ENCODE measurements at regions not wholly inside any gene's neighbourhood (a gene's known extent, or its start where the extent isn't known, plus 50 kb on each side); places are given as distances from the start of the nearest gene placed in this dataset.

DNA sequence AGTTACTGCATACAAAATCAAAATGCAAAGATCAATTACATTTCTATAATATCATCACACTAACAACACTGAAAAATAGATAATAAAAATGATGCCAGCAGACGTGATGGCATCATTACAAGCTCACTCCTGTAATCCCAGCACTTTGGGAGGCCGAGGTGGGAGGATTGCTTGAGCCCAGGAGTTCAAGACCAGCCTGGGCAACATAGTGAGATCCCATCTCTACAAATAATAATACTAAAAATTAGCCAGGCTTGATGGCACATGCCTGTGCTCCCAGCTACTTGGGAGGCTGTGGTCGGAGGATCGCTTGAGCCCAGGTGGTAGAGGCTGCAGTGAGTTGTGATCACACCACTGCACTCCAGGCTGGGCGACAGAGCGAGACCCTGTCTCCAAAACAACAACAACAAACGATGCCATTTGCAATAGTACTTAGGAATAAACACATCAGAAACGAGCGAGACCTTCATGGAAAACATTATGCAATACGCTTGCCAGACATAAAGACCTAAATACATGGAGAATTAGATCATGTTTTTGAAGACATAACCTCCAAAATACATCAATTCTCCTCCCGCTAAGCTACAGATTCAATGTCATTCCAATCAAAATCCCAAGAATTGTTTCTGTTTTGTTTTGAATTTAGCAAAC is 86.6 kb upstream of the ERRFI1 start:
- no peak for DNase-seq

- no peak for DNase-seq
These were observed 85.5 kb upstream of the ERRFI1 start for GRCh38 chr1:8111560-8111959.

DNA sequence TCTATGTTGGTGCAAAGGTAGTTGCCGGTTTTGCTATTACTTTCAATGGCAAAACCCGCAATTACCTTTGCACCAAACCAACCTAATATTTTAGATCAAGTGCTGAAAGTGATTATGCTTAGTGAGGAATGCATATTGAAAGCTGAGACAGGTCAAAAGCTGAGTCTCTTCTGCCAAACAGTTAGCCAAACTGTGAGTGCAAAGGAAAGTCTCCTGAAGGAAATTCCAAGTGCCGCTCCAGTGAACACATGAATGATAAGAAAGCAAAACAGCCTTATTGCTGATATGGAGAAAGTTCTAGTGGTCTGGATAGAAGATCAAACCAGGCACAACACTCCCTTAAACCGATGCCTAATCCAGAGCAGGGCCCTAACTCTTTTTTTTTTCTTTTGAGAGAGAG is 83.1 kb upstream of the ERRFI1 start:
- DNase-seq = no peak

DNA sequence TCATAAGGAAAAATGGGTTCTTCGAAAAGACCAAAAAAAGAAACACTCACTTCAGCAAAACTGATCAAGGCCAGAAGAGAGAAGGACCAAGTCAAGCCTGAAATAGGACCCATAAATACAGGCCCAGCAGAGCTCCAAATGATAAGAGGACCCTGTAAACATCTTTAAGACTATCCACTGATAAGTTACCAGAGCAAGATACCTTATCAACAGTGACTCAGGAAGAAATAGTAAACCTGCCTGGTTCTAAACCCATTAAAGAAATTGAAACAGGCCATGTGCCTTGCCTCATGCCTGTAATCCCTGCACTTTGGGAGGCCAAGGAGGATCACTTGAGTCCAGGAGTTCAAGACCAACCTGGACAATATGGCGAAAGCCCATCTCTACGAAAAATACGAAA is 81.8 kb upstream of the ERRFI1 start:
- DNase-seq = no peak

DNA sequence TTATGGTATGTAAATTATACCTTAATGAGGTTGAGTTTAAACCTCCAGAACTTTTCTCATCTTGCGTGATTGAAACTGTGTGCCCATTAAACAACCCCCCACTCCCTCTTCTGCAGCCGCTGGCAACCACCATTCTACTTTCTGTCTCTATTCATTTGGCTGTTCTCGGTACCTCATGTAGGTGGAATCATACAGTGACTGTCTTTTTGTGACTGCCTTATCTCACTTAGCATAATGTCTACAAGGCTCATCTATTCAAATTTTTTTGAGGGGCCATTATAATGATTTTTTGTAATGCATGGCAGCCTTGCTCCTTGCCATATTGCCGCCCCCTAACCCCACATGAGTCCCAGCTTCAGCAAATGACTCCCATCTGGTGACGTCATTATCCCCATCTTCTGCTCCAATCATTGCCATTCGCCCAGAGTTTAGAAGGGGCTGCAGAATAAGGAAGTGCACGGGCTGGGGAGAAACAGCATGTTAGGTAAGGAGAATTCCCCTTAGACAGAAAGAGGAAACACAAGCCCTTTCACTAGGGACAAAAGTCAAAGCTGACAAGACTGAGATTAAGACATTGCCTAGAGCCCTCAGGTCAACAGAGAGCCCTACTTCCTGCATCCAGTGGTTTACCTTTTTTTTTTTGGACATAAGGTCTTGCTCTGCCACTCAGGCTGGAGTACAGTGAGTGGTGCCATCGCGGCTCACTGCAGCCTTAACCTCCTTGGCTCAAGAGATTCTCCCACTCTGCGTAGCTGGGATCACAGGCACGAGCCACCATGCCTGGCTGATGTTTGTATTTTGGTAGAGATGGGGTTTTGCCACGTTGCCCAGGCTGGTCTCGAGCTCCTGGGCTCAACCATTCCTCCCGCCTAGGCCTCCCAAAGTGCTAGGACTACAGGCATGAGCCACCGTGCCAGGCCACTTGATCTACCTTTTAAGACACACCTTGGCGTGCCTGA is 78.4 kb upstream of the ERRFI1 start:
- no peak for DNase-seq

- no peak for DNase-seq
These were observed 71.8 kb upstream of the ERRFI1 start for GRCh38 chr1:8097908-8098307.

DNA sequence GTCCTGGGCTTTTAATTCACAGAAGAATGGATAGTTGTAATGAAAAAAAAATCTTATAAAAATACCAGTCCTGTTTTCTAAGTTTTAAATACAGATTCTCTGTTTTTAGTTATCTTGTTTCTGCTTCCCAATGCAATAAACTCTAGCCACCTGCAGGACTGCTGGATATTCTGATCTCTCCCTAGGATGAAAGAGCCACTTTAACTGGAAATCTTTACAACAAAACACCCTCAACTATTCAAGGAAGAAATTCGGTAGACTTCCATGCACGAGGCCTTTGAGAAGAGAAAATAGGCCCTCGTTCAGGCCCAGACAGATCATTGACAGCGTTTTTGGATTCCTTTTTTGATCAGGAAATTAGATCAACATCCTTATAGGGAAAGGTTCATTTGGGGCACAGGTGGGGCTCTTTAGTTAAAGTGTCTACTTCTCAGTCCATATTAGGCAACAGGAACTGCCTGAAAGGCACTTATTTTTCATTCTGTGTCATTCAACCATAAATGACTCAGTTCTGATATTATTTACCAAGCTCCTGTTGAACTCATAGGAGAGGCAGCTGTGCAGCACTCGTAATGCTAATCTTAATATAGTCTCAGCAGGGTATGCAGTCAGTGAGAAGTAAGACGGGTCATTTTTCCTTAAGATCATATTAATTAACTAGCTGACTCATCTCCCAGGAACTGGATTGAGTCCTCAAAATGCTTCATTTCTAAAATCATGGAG is 71.1 kb upstream of the ERRFI1 start:
- DNase-seq = peak; percentile 96

- peak; percentile 94 for DNase-seq
These were observed 70.2 kb upstream of the ERRFI1 start for GRCh38 chr1:8096105-8097011.

DNA sequence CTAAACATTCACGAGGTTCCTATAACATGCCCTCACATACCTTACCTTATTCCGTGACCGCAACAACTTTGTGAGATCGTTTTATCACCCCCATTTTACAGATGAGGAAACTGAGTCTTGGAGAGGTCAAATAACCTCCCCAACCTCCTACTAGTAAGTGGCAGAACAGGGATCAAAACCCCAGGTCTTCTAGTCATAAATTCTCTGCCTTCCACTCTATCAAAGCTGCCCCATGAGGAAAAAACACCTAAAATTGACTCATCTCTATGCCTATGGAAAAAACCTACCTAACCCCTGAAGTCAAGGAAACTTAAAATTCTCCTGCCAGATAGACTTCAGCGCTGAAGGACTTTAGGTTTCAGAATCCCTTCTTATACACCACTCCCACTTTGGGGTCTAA is 69.5 kb upstream of the ERRFI1 start:
- DNase-seq = no peak

DNA sequence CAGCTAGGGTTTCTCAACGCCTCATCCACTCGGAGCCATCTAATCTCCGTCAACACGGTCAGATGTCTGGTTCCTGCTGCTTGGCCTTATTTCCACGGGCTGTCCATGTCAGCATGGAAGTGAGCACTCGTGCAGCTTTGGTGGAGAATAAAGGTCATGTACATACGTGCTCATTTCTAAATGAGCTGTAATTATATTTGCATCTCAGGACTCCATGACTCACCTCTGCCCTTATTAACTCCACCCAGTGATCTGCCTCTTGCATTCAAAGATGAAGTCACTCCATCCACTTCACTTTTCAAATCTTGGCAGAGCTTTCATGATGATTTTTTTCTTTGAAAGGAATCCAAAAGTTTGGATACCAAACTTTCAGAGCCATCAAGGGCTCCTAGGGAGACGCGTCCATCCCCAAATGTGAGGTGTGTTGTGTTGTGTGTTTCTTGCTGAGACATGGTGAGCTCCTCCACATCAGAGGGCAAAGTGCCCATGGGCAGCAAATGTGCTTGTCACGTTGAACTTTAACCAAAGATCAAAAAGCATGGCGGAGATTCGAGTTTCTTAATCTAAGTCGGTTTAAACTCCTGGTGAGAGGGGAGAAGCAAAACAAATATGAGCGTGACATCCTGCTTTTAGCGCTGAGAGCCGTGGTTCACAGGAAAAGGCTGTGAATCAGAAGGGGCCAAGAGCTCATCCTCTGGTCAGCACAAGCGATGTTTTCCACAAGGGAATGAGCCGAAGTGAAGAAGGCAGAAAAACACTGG is 68.6 kb upstream of the ERRFI1 start:
- DNase-seq = peak; percentile 85

- DNase-seq = no peak
These were observed 67.3 kb upstream of the ERRFI1 start for GRCh38 chr1:8093221-8093980.

- DNase-seq = no peak
These were observed 66.5 kb upstream of the ERRFI1 start for GRCh38 chr1:8092657-8093056.

GRCh38 chr1:8091691-8092090 is 65.6 kb upstream of the ERRFI1 start:
- DNase-seq = no peak

GRCh38 chr1:8090241-8090702 is 64.2 kb upstream of the ERRFI1 start:
- peak; percentile 99 for DNase-seq

DNA sequence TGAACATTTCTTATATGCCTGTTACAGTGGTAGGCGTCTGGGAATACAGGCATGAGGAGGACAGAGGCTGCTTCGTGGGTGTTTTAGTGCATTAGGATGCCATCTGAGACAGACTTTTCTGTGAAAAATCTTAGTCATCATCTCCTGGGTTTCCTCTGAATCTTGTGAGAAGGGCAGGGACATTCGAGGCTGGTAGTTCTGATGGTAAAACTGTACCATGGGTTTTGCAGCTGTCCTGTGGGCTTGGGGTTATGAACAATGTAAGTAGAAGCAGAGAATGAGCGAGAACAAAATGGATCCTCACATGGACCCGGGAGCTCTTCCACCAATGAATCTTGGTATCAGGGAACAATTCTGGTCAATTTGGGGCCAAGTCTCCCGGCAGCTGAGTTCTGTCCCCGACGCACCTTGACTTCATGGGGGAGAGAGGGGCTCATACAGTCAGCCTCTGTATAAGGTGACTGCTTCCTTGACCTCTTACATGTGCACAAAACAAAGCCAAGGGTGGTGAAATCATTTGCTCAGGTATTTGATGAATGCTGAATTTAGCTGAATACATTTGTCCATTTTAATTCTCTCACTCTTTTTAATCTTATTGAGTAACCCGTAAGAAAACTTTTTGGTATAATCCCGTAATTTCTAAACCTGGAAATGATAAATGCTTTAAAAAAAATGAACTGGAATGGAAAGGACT is 63.6 kb upstream of the ERRFI1 start:
- peak; percentile 57 for DNase-seq

DNA sequence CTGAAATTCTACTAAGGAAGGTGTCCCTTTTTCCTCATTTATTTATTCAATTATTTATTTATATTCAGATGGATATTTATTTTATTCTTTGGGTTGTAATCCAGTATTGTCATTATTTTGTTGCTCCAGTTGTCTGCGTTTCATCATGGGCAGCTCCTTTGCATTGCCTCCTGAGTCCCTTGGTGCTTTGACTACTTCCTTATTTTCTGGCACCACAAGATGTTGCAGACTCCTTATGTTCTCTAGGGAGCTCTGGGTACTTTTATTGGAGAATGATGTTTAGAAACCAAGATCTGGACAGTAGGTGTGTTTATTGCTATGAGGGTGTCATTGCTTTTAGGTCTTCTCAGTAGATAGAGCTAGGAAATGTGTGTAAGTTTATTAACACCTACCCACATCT is 59.9 kb upstream of the ERRFI1 start:
- DNase-seq = no peak

DNA sequence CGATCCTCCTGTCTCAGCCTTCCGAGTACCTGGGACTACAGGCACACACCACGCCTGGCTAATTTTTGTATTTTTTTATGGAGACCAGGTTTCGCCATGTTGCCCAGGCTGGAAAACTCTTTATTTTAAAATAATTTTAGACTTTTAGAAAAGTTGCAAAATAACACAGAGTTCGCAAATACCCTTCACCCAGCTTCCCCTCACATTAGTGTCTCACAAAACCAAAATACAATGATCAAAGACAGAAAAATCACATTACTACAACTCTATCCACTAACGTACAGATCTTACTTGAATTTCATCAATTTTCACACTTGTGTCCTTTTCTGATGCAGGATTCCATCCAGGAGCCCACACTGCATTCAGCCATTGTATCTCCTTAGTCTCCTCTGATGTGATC is 58.8 kb upstream of the ERRFI1 start:
- DNase-seq = no peak

- peak; percentile 83 for DNase-seq
These were observed 57.8 kb upstream of the ERRFI1 start for GRCh38 chr1:8083739-8084484.

DNA sequence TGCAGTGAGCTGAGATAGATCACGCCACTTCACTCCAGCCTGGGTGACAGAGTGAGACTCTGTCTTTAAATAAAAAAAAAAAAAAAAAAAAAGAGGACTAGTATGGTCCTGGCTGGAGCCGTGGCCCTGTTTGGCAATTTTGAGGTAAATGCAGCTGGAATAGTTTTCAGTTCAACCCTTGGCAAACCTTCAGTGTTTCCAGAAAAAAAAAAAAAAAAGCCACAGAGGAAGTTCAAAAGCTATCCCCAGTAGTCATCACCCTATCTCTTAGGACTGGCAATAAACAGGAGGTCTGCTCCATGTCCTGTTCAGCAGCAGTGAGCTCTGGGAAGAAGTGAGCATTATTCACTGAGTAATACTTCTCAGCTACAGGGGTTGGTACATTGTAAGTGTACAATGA is 56.8 kb upstream of the ERRFI1 start:
- peak; percentile 89 for DNase-seq

Data from fibroblast of skin of right biceps (primary cell).